ENCODE measurements at regions not wholly inside any gene's neighbourhood (a gene's known extent, or its start where the extent isn't known, plus 50 kb on each side); places are given as distances from the start of the nearest gene placed in this dataset.
"Not testable (repeated sequence)": the region's sequence is repeated elsewhere in the genome, so short reads cannot be mapped to it uniquely, and the experiment has no call there.

DNA sequence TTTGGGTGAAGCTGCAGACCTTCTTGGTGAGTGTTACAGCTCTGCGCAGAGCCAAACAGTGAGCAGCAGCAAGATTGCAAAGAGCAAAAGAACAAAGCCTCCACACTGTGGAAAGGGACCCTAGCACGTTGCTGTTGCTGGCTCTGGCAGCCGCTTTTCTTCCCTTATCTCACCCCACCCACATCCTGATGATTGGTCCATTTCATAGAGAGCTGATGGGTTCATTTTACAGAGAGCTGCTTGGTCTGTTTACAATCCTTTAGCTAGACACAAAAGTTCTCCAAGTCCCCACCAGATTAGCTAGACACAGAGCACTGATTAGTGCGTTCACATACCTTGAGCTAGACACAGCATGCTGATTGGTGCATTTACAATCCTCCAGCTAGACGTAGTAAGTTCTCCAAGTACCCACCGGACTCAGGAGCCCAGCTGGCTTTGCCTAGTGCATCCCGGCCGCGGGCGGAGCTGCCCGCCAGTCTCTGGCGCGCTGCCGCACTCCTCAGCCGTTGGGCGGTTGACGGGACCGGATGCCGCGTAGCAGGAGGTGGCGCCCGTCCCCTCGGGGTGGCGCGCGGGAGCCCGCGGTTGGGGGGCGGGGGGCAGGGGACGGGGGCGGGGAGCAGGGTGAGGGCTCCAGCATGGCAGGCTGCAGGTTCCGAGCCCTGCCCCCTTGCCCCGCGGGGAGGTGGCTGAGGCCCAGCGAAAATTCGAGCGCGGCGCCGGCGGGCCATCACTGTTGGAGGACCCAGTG, 201.4 kb upstream of the C1QTNF3 start:
- TSS peak; percentile 62 for BruUV-seq (replicated peaks)
- H3K9me1 ChIP-seq (ENCODE audit: control insufficient read depth, insufficient read depth, low read length); H2AFZ ChIP-seq (ENCODE audit: low read depth, low read length); in situ Hi-C loops (cut with MboI); intact Hi-C loops (cut with micrococcal nuclease); H3K4me1 ChIP-seq (replicated peaks in 1 of 2; ENCODE audit: control insufficient read depth in 2 of 2, insufficient read depth in 2 of 2, low read length in 2 of 2); FAIRE-seq; H3K9me3 ChIP-seq (replicated peaks; ENCODE audit: control insufficient read depth, insufficient read depth, low read depth, low read length); H4K20me1 ChIP-seq (replicated peaks; ENCODE audit: control insufficient read depth, insufficient read depth, low read length); CTCF ChIA-PET (ENCODE audit: low intra/inter-chr PET ratio); H3K36me3 ChIP-seq (ENCODE audit: control insufficient read depth, insufficient read depth, low read length); POLR2A ChIA-PET; H3K27me3 ChIP-seq (ENCODE audit: control insufficient read depth in 2 of 2, insufficient read depth in 2 of 2, low read length in 2 of 2); TF ChIP-seq MYBL2 (CRISPR knock-in tag; IDR thresholded peaks at IDR 0.05; ENCODE audit: borderline replicate concordance); ATF1 (CRISPR knock-in tag; IDR thresholded peaks at IDR 0.05); MYC (CRISPR knock-in tag; IDR thresholded peaks at IDR 0.05; ENCODE audit: borderline replicate concordance, low read depth): not testable (repeated sequence)
- Histone ChIP-seq H3K4me3 (peak overlapping the region; percentile 38), H3K4me2 (ENCODE audit: insufficient read depth, low read length) (peak overlapping the region; percentile 37; the same call in 1 of the 2 replicates), H3K9ac (ENCODE audit: insufficient read depth in 1 of 2, low read depth in 2 of 2, low read length in 2 of 2) (peak overlapping the region in 1 of 2 experiments; percentile 54; a peak in 1 of 4 replicates), H3K79me2 (ENCODE audit: control insufficient read depth, insufficient read depth, low read length) (peaks cover 38% of the 10 kb centered on the region), H3K27ac (ENCODE audit: extremely low read depth, low read depth, low read length) (peak overlapping the region; percentile 60; the same call in 2 of the 3 replicates)
- 2% methylated on average over 9 of the region's 41 CpGs for WGBS (ENCODE audit: insufficient coverage, low coverage, missing lambda C conversion rate)
- DNase-seq (ENCODE audit: extremely low read depth in 1 of 4, low spot score in 3 of 4) = peak in 1 of 4 experiments; percentile 62
- ATAC-seq = peak; percentile 97
- TF ChIP-seq TAF1 (IDR thresholded peaks at IDR 0.05; ENCODE audit: control insufficient read depth, extremely low read depth, insufficient read depth, low read length, severe bottlenecking) (peak; percentile 38), SOX6 (IDR thresholded peaks at IDR 0.05) (peak; percentile 63), MYBL2 (IDR thresholded peaks at IDR 0.05; ENCODE audit: low read depth) (peak; percentile 67), POLR2A (conservative IDR thresholded peaks at IDR 0.05) (peak; percentile 82), POLR2B (IDR thresholded peaks at IDR 0.05; ENCODE audit: low read depth, partially characterized antibody) (peak; percentile 65), ZFX (CRISPR knock-in tag; IDR thresholded peaks at IDR 0.05) (0 out of 2 replicates have a peak, but pooled peaks have one; percentile 17), MLLT1 (IDR thresholded peaks at IDR 0.05) (peak in 1 of 2 experiments; percentile 95; a peak in 2 of 4 replicates), HDAC1 (IDR thresholded peaks at IDR 0.05) (peak in 1 of 2 experiments; percentile 58; a peak in 1 of 4 replicates), POLR2H (tag; IDR thresholded peaks at IDR 0.05; ENCODE audit: low read depth) (peak; percentile 52), NRF1 (conservative IDR thresholded peaks at IDR 0.05 in 1 of 2, IDR thresholded peaks at IDR 0.05 in 1 of 2) (peak in 1 of 2 experiments; percentile 28; a peak in 1 of 4 replicates), ATF1 (tag; IDR thresholded peaks at IDR 0.05) (0 out of 2 replicates have a peak, but pooled peaks have one; percentile 10), GABPA (tag; conservative IDR thresholded peaks at IDR 0.05; ENCODE audit: low read depth) (peak; percentile 47), NFIC (IDR thresholded peaks at IDR 0.05) (0 out of 2 replicates have a peak, but pooled peaks have one; percentile 31), MYC (IDR thresholded peaks at IDR 0.05; ENCODE audit: low read depth, low read length) (peak; percentile 41; the same call in 1 of the 2 replicates), FOXK2 (conservative IDR thresholded peaks at IDR 0.05 in 1 of 2, IDR thresholded peaks at IDR 0.05 in 1 of 2; ENCODE audit: low read depth in 2 of 2) (peak; percentile 60 to 67; a peak in 3 of 4 replicates), ZBTB17 (CRISPR knock-in tag; IDR thresholded peaks at IDR 0.05) (peak; percentile 91)
- TF ChIP-seq, protein P1, sequence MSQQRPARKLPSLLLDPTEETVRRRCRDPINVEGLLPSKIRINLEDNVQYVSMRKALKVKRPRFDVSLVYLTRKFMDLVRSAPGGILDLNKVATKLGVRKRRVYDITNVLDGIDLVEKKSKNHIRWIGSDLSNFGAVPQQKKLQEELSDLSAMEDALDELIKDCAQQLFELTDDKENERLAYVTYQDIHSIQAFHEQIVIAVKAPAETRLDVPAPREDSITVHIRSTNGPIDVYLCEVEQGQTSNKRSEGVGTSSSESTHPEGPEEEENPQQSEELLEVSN (IDR thresholded peaks at IDR 0.05; ENCODE audit: borderline replicate concordance in 1 of 2, extremely low read depth in 1 of 2, insufficient read depth in 1 of 2, insufficient read length in 1 of 2, low read depth in 1 of 2, low read length in 1 of 2, poor library complexity in 1 of 2, severe bottlenecking in 1 of 2) = peak in 1 of 2 experiments; percentile 13

All from K562 (cell line).